PC-3 (cell line): ENCODE measurements at regions not wholly inside any gene's neighbourhood (a gene's known extent, or its start where the extent isn't known, plus 50 kb on each side); places are given as distances from the start of the nearest gene placed in this dataset.

Experiments used
- EZH2 ChIP-seq: fragments of 300-600 bp; sonication (generic); IDR thresholded peaks from one replicate; pipeline ENCODE4 v1.6.1; 2017; ENCODE audit warnings: antibody characterized with exemption, mild to moderate bottlenecking, low read length; ENCODE audit not compliant: unreplicated experiment
- EZH2phosphoT487 ChIP-seq: fragments of 300-600 bp; sonication (generic); IDR thresholded peaks from 2 replicates; pipeline ENCODE4 v1.6.1; 2018; ENCODE audit warnings: mild to moderate bottlenecking, antibody characterized with exemption, low read length, borderline replicate concordance
- TF ChIP-seq, protein P1 (sequence below): fragments of 300-600 bp; sonication (generic); conservative IDR thresholded peaks from 2 replicates; pipeline ENCODE4 v1.5.1; 2017; ENCODE audit warnings: antibody characterized with exemption, low read depth, mild to moderate bottlenecking, low read length

GRCh38 chr5:165202519-165202910 lies 1697.1 kb downstream of the MAT2B start:
- TF ChIP-seq, protein P1, sequence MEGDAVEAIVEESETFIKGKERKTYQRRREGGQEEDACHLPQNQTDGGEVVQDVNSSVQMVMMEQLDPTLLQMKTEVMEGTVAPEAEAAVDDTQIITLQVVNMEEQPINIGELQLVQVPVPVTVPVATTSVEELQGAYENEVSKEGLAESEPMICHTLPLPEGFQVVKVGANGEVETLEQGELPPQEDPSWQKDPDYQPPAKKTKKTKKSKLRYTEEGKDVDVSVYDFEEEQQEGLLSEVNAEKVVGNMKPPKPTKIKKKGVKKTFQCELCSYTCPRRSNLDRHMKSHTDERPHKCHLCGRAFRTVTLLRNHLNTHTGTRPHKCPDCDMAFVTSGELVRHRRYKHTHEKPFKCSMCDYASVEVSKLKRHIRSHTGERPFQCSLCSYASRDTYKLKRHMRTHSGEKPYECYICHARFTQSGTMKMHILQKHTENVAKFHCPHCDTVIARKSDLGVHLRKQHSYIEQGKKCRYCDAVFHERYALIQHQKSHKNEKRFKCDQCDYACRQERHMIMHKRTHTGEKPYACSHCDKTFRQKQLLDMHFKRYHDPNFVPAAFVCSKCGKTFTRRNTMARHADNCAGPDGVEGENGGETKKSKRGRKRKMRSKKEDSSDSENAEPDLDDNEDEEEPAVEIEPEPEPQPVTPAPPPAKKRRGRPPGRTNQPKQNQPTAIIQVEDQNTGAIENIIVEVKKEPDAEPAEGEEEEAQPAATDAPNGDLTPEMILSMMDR, result no peak
- no peak for TF ChIP-seq EZH2phosphoT487
- no peak for TF ChIP-seq EZH2
